NCI-H1694 (cell line): ENCODE measurements at regions not wholly inside any gene's neighbourhood (a gene's known extent, or its start where the extent isn't known, plus 50 kb on each side); places are given as distances from the start of the nearest gene placed in this dataset.
"Not testable (repeated sequence)": the region's sequence is repeated elsewhere in the genome, so short reads cannot be mapped to it uniquely, and the experiment has no call there.

Source experiments
- DNase-seq: peaks from one replicate; lab custom pipeline; 2025; lab: John Stamatoyannopoulos, UW

GRCh38 chr3:82410366-82410765 lies 648.9 kb upstream of the GBE1 start:
- no peak for DNase-seq

- no peak for DNase-seq
Observed at GRCh38 chr3:82409842-82410241, 648.4 kb upstream of the GBE1 start.

DNA sequence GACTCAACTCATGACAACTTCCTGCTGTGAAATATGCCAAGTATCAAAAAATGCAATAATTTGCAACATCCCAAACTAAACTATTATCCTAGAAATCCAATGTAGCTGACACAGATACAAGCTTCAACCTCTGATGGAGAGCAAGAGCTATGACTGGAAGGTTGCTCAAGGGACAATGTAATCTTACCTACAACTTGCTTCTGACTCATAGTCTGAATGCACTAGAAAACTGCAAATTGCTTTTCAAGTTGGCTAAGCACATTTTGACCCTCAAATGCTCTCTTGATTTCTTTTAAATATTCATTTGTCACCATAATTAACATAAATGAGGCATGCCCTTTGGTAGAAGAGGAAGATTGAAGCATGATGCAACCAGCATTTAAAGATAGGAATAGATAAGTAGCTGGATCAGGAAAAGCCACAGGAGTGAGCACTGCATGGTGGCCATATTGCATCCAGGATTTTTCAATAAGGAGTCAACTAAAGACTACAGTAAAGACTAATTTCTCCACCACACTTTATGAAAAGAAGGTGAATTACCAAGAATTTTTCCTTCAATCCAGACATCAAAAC lies 630.8 kb upstream of the GBE1 start:
- DNase-seq, result no peak

- DNase-seq, result no peak
Observed at GRCh38 chr3:82390868-82391267, 629.4 kb upstream of the GBE1 start.

DNA sequence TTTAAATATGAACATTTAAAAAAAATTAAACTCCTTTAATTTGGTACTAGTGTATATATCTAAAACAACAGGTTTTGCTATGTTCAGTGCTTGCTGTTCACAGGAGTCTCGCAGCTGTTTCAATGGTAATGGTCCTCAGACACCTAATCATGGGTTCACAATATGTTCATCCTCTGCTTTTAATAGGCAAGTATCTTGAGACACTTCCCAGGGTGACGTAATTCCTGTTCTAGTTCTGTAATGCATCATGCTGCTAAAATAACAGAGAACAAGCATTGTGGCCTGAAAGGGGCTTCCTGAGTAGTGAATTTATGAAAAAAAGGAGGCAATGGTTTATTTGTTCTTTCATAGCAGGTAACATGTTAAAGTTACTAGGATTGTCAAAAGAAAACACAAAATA lies 625.2 kb upstream of the GBE1 start:
- DNase-seq, result no peak

DNA sequence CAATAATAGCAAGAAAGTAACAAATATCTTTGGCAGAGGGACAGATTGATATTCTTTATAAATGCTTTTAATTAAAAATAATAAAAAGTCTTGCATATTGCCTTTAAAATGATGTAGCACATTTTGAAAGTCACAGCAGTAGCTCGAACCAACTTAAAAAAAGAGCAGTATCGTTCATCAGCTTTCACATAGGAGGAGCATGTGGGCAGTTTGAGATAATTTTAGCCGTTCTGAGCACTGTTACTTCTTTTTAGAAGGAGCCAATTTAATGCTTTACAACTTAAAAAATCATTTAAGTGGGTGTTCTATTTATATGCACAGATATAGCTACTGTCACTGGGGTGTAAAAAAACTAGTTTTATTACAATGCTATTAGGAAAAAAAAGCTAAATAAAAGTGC lies 622.7 kb upstream of the GBE1 start:
- DNase-seq, result no peak

- DNase-seq, result no peak
Observed at GRCh38 chr3:82382831-82383230, 621.4 kb upstream of the GBE1 start.

GRCh38 chr3:82378392-82378791 lies 616.9 kb upstream of the GBE1 start:
- no peak for DNase-seq

- no peak for DNase-seq
Observed at GRCh38 chr3:82376883-82377282, 615.4 kb upstream of the GBE1 start.

- DNase-seq, result not testable (repeated sequence)
Observed at GRCh38 chr3:82373833-82374232, 612.4 kb upstream of the GBE1 start.

- no peak for DNase-seq
Observed at GRCh38 chr3:82364827-82365226, 603.4 kb upstream of the GBE1 start.

GRCh38 chr3:82363131-82363530 lies 601.7 kb upstream of the GBE1 start:
- no peak for DNase-seq

GRCh38 chr3:82355228-82355627 lies 593.8 kb upstream of the GBE1 start:
- no peak for DNase-seq

- no peak for DNase-seq
Observed at GRCh38 chr3:82354228-82354627, 592.8 kb upstream of the GBE1 start.

DNA sequence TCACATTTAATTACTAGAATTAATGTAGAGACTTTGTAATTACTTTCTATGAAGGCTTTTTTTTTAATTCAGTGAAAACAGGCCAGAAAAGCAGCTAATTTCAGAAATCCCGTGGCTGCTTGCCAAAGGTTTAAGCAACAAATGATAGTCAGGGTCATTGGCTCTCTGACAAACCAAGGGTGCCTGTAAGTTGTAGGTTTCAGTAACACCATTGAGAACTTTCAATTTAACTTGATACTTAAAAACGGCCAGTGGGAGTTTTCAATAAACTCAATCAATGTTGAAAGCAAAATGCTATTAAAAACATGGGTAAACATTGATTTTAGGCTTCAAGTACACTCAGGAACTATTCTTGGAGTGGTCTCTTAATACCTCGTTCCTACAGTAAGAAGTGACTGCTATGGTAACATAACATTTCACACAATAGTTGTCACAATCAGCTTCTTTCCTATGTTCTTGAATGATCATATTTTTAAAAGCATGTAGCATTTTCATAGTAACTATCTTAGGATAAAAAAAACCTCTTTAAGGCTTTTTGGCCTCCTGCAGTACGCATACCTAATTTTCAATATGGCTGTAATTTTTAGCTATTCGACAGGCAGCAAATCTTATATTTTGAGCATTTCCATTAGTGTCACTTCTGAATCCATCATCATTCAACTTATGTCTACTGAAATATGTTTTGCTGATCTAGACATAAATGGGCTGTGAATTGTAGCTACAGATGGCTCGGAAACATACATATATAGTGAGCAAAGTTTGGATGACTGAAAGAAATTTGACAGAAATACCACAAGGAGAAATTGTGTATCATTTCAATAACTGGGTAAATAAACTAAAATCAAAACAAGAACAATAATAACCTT lies 592.1 kb upstream of the GBE1 start:
- DNase-seq, result no peak

GRCh38 chr3:82347585-82347984 lies 586.1 kb upstream of the GBE1 start:
- DNase-seq, result no peak

GRCh38 chr3:82342521-82342920 lies 581.1 kb upstream of the GBE1 start:
- DNase-seq, result no peak

- DNase-seq, result no peak
Observed at GRCh38 chr3:82329300-82329699, 567.9 kb upstream of the GBE1 start.

- no peak for DNase-seq
Observed at GRCh38 chr3:82311901-82312300, 550.5 kb upstream of the GBE1 start.

DNA sequence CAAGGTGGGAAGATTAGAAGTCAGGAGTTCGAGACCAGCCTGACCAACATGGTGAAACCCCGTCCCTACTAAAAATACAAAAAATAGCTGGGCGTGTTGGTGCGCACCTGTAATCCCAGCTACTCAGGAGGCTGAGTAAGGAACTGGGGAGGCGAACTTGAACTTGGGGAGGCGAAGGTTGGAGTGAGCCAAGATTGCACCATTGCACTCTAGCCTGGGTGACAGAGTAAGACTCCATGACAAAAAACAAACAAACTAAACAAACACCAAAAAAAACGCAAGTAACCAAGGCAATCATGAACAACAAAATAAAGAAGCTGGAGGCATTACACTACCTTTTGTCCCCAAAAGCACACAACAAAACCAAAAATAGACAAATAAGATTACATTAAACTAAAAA lies 547.3 kb upstream of the GBE1 start:
- DNase-seq, result no peak

GRCh38 chr3:82306189-82306588 lies 544.7 kb upstream of the GBE1 start:
- no peak for DNase-seq

DNA sequence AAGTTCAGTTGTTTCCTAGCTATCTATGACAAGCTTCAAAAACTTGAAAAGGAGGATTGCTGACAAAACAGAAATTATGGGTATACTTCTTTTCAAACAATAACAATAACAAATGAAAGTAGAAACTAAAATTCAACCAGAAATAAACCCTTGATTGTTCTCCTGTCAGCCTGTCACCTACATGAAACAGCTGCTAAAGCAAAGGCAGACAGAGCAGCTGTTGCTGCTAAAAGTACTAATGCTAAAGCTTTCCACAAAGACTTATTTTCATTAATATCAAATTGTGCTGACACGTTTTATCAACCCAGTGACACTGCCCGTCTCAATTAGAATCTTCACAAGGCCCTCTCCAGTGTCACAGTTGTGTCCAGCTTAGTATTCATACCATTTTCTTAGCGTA lies 533.2 kb upstream of the GBE1 start:
- DNase-seq, result no peak

DNA sequence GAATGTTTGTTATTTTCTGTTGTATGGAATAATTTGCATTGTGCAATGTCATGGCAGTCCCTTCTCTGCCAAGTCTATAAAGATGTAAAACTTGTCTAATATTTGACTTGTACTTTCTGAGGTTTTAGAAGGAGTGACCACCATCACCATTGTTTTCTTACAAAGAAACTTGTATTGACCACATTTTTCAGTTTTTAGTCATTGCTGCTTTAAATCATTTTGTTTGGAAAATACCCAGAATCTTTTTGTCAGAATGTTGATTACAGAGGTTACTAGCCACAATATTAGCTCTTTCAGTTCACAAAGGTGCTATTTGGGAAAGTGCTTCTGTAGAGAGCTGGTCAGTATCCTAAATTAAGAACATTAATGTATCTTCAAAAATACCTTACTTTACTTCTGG lies 532.4 kb upstream of the GBE1 start:
- DNase-seq, result no peak

GRCh38 chr3:82293435-82293834 lies 532.0 kb upstream of the GBE1 start:
- no peak for DNase-seq
